Peyer's patch (tissue), 4 donors: ENCODE measurements at regions not wholly inside any gene's neighbourhood (a gene's known extent, or its start where the extent isn't known, plus 50 kb on each side); places are given as distances from the start of the nearest gene placed in this dataset.

Experiments
- DNase-seq, 3 donors: peaks; one replicate each; pipeline ENCODE4 v3.0.0-alpha.2; 2017 to 2019
- H3K27ac ChIP-seq, 4 donors: fragments of 200-600 bp; sonication (generic); one replicate each; pipeline ENCODE4 v1.5.1; 2016 to 2019
- H3K27me3 ChIP-seq, 2 donors: fragments of 200-600 bp; sonication (generic); one replicate each; pipeline ENCODE4 v1.5.1; 2019
- H3K36me3 ChIP-seq, 3 donors: fragments of 200-600 bp; sonication (generic); one replicate each; pipeline ENCODE4 v1.5.1; 2016 to 2019
- H3K4me1 ChIP-seq, 4 donors: fragments of 200-600 bp; sonication (generic); one replicate each; pipeline ENCODE4 v1.5.1; 2016 to 2019
- H3K4me3 ChIP-seq, 4 donors: fragments of 200-600 bp; sonication (generic); 1 replicate in 3 of 4; 2 replicates in 1 of 4; pipeline ENCODE4 v1.5.1; 2016 to 2019; ENCODE audit warnings: mild to moderate bottlenecking in 1 of 4
- H3K9me3 ChIP-seq, 4 donors: fragments of 200-600 bp; sonication (generic); one replicate each; pipeline ENCODE4 v1.5.1; 2016 to 2019; ENCODE audit warnings: mild to moderate bottlenecking in 1 of 4
- POLR2A ChIP-seq, 2 donors: fragments of 450-650 bp; IDR thresholded peaks; one replicate each; pipeline ENCODE4 v1.5.1; 2017; ENCODE audit warnings: antibody characterized with exemption in 2 of 2, mild to moderate bottlenecking in 2 of 2, moderate library complexity in 2 of 2
- TF ChIP-seq, protein P1 (sequence below), 6 experiments: fragments of 450-650 bp in 4 of 6; fragments of 200-600 bp in 2 of 6; sonication (generic) in 1 of 6; IDR thresholded peaks; one replicate each; pipeline ENCODE4 v1.5.1; 2017 to 2019; ENCODE audit warnings: antibody characterized with exemption in 6 of 6, mild to moderate bottlenecking in 3 of 6, moderate library complexity in 1 of 6

- TF ChIP-seq, protein P1, sequence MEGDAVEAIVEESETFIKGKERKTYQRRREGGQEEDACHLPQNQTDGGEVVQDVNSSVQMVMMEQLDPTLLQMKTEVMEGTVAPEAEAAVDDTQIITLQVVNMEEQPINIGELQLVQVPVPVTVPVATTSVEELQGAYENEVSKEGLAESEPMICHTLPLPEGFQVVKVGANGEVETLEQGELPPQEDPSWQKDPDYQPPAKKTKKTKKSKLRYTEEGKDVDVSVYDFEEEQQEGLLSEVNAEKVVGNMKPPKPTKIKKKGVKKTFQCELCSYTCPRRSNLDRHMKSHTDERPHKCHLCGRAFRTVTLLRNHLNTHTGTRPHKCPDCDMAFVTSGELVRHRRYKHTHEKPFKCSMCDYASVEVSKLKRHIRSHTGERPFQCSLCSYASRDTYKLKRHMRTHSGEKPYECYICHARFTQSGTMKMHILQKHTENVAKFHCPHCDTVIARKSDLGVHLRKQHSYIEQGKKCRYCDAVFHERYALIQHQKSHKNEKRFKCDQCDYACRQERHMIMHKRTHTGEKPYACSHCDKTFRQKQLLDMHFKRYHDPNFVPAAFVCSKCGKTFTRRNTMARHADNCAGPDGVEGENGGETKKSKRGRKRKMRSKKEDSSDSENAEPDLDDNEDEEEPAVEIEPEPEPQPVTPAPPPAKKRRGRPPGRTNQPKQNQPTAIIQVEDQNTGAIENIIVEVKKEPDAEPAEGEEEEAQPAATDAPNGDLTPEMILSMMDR (IDR thresholded peaks at IDR 0.05), result no peak
- no peak for TF ChIP-seq POLR2A (IDR thresholded peaks at IDR 0.05)
- DNase-seq, result no peak
- Histone ChIP-seq H3K4me3 (no peak overlapping the region), H3K27me3 (no peaks in the 10 kb centered on the region), H3K4me1 (no peaks in the 10 kb centered on the region), H3K36me3 (no peaks in the 10 kb centered on the region), H3K9me3 (no peaks in the 10 kb centered on the region), H3K27ac (no peak overlapping the region)
These were observed 52.2 kb upstream of the FAT1 start for GRCh38 chr4:186775902-186776301.

DNA sequence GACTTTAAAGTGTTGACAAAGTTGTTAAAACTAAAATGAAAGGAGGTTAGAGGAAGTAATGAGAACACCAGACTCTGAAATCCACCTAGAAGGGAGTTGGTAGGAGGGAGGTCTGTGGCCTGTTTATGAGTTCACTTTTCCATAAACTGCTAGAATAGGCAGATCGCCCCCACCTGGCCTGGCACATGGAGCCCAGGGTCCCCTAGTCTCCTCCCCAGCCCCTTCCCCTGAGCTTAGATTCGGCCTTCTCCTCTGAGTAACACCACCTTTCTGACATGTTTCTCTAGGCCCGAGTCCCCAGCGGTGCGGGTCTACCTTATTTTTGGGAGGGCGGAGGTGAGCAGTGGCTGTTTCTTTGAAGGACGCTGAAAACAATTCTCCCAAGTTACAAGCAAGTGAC is 54.5 kb upstream of the FAT1 start:
- no peak for TF ChIP-seq POLR2A (IDR thresholded peaks at IDR 0.05)
- TF ChIP-seq, protein P1 (IDR thresholded peaks at IDR 0.05), result no peak
- no peak for DNase-seq
- Histone ChIP-seq H3K27ac (no peak overlapping the region), H3K36me3 (no peaks in the 10 kb centered on the region), H3K9me3 (no peaks in the 10 kb centered on the region), H3K4me1 (no peaks in the 10 kb centered on the region), H3K4me3 (no peak overlapping the region), H3K27me3 (no peaks in the 10 kb centered on the region)

DNA sequence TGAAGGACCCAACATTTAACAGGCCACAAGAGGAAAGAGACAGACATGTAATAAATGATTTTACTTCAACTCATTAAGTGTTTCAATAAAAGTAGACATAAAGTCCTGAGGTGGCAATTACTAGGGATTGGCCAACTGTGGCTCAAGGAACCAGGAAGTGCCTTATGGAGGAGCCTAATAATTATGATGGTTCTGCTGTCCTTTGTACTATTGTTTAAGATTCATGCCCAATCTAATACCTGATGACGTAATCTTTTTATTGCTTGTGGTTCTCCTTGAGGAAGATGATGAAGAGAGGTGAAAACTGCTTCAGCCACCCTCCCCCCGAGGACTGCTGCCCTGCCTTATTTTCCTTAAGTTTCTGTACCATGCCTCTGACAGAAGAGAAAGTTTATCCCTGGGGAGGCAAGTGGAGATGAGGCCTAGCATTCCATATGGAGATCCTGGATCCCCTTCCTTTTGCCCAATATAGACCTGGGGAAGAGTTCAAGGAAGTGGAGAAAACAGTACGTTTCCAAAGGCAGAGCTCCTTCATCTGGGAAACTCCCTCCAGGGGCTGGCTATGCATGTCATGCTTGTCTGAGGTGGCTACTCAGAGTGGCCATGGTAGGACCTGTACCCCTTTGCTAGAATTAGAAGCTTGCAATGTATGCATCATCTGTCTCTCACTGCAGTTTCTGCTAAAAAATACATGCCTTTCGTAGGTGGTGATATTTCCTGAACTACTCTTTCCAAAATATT is 56.8 kb upstream of the FAT1 start:
- TF ChIP-seq, protein P1 (IDR thresholded peaks at IDR 0.05), result no peak
- TF ChIP-seq POLR2A (IDR thresholded peaks at IDR 0.05), result no peak
- Histone ChIP-seq H3K27me3 (no peaks in the 10 kb centered on the region), H3K27ac (peak overlapping the region in 1 of 4 donors; percentile 9), H3K4me3 (no peak overlapping the region), H3K9me3 (no peaks in the 10 kb centered on the region), H3K4me1 (no peaks in the 10 kb centered on the region), H3K36me3 (no peaks in the 10 kb centered on the region)
- no peak for DNase-seq

GRCh38 chr4:186781032-186781917 is 57.6 kb upstream of the FAT1 start:
- no peak for TF ChIP-seq POLR2A (IDR thresholded peaks at IDR 0.05)
- TF ChIP-seq, protein P1 (IDR thresholded peaks at IDR 0.05), result no peak
- DNase-seq, result no peak
- Histone ChIP-seq H3K27ac (peak overlapping the region in 1 of 4 donors; percentile 9), H3K9me3 (no peaks in the 10 kb centered on the region), H3K27me3 (no peaks in the 10 kb centered on the region), H3K4me3 (no peak overlapping the region), H3K4me1 (no peaks in the 10 kb centered on the region), H3K36me3 (no peaks in the 10 kb centered on the region)

DNA sequence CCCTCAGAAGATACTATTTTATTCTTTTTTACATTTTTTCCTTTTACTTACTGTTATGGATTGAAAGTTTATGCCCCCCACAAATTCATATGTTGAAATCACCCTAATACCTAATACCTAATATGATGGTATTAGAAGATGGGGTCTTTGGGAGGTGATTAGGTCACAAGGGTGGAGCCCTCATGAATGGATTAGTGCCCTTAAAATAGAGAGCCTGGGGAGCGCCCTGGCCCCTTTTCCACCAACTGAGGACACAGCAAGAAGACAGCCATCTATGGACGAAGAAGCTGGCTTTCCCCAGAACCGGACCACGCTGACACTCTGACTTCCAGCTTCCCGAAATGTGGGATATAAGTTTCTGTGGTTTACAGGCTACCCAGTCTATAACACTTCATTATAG is 58.6 kb upstream of the FAT1 start:
- Histone ChIP-seq H3K4me3 (no peak overlapping the region), H3K27ac (no peak overlapping the region), H3K9me3 (no peaks in the 10 kb centered on the region), H3K36me3 (no peaks in the 10 kb centered on the region), H3K27me3 (no peaks in the 10 kb centered on the region), H3K4me1 (no peaks in the 10 kb centered on the region)
- DNase-seq, result no peak
- no peak for TF ChIP-seq POLR2A (IDR thresholded peaks at IDR 0.05)
- TF ChIP-seq, protein P1 (IDR thresholded peaks at IDR 0.05), result no peak
